ENCODE measurements at regions not wholly inside any gene's neighbourhood (a gene's known extent, or its start where the extent isn't known, plus 50 kb on each side); places are given as distances from the start of the nearest gene placed in this dataset.

DNA sequence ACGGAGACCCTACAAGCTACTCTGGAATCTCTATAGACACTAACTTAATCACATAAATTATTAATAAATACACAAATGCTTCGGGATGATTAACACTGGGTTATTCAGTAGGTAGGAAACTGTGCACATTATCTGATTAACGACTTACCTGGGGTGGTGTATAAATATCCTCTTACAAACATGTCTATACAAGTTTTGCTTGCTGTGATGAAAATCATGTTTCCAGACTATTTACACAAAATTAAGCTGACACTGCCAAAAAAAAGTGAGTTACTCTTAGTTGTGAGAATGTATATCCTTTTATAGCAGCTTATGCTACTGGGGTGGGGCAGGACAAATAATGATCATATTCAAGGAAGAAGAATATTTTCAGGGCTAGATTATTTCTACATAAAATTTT, 314.6 kb downstream of the C7orf25 start:
- H3K27ac ChIP-seq (ENCODE audit: poor library complexity, severe bottlenecking): peak overlapping the region; percentile 49
- no peak for TF ChIP-seq CTCF (IDR thresholded peaks at IDR 0.05; ENCODE audit: poor library complexity, severe bottlenecking)
- no peaks in the 10 kb centered on the region for H3K36me3 ChIP-seq (ENCODE audit: low read depth)
- no peaks in the 10 kb centered on the region for H3K27me3 ChIP-seq (ENCODE audit: insufficient read depth, poor library complexity, severe bottlenecking)
- no peak for DNase-seq (ENCODE audit: low spot score)
- H3K4me3 ChIP-seq (ENCODE audit: severe bottlenecking): no peak overlapping the region
- ATAC-seq (ENCODE audit: low read depth): peak; percentile 91
- peaks cover 19% of the 10 kb centered on the region for H3K4me1 ChIP-seq (ENCODE audit: insufficient read depth, poor library complexity, severe bottlenecking)
- no peaks in the 10 kb centered on the region for H3K9me3 ChIP-seq (ENCODE audit: severe bottlenecking)

DNA sequence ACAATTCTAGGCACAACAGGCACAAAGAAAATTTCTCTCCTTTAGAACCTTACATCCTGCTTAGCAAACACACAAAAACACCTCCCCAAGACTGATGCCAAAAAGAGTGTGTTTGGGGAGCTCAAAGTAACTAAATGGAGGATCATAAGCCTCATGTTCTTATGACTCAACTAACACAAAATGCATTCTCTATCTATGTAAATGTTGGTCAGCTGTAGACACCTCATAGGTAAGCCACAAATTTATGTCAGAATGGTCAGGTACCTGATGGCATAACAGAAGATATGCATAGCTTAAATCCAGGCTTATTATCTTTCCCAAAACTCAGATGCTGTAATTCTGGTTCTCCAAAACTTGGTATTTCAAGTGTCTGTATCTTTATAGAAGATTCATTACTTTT, 315.1 kb downstream of the C7orf25 start:
- H3K4me3 ChIP-seq (ENCODE audit: severe bottlenecking): no peak overlapping the region
- no peaks in the 10 kb centered on the region for H3K9me3 ChIP-seq (ENCODE audit: severe bottlenecking)
- peak overlapping the region; percentile 49 for H3K27ac ChIP-seq (ENCODE audit: poor library complexity, severe bottlenecking)
- ATAC-seq (ENCODE audit: low read depth): peak; percentile 78
- H3K4me1 ChIP-seq (ENCODE audit: insufficient read depth, poor library complexity, severe bottlenecking): peaks cover 19% of the 10 kb centered on the region
- H3K27me3 ChIP-seq (ENCODE audit: insufficient read depth, poor library complexity, severe bottlenecking): no peaks in the 10 kb centered on the region
- no peak for DNase-seq (ENCODE audit: low spot score)
- TF ChIP-seq CTCF (IDR thresholded peaks at IDR 0.05; ENCODE audit: poor library complexity, severe bottlenecking): no peak
- H3K36me3 ChIP-seq (ENCODE audit: low read depth): no peaks in the 10 kb centered on the region

DNA sequence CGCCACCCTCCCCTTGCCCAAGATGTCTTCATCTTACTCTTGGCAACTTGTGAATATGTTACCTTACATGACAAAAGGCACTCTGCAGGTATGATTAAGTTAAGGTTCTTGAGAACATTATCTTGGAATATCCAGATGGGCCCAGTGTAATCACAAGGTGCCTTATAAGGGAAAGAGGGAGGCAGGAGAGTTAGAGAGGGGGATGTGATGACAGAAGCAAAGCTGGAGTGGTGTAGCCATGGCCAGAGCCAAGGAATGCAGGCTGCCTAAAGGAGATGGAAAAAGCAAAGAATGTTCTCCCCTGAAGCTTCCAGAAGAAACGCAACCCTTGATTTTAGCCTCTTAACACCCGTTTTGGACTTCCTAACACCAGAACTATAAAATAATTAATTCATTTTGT, 318.0 kb downstream of the C7orf25 start:
- Histone ChIP-seq H3K36me3 (ENCODE audit: low read depth) (no peaks in the 10 kb centered on the region), H3K9me3 (ENCODE audit: severe bottlenecking) (no peaks in the 10 kb centered on the region), H3K4me1 (ENCODE audit: insufficient read depth, poor library complexity, severe bottlenecking) (peaks cover 19% of the 10 kb centered on the region), H3K4me3 (ENCODE audit: severe bottlenecking) (no peak overlapping the region), H3K27me3 (ENCODE audit: insufficient read depth, poor library complexity, severe bottlenecking) (no peaks in the 10 kb centered on the region), H3K27ac (ENCODE audit: poor library complexity, severe bottlenecking) (no peak overlapping the region)
- no peak for DNase-seq (ENCODE audit: low spot score)
- ATAC-seq (ENCODE audit: low read depth): no peak
- TF ChIP-seq CTCF (IDR thresholded peaks at IDR 0.05; ENCODE audit: poor library complexity, severe bottlenecking): no peak

DNA sequence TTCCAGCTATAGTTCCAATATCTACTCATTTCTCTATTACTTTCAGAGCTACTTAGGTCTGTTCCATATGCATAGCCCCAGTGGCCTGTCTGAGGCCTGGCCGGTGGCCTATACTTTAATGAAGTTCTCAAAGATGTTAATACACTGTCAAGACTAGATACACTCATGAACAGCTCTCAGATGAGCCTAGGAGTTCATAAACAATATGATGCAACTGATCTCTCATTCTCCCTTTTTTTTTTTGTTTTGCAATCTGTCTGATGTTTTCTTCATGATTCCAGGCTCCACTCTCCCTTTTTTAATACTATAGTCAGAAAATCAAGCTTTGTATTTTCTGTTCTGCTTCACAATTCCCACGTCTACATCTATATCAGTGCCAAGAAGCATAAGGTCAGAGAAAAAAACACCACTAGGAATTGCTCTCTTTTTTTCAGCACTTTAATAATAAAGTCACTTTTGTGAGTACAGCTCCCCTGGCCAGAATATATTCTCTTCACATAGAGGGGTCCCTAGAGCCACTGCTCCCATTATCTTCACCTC, 321.0 kb downstream of the C7orf25 start:
- Histone ChIP-seq H3K27me3 (ENCODE audit: insufficient read depth, poor library complexity, severe bottlenecking) (no peaks in the 10 kb centered on the region), H3K36me3 (ENCODE audit: low read depth) (no peaks in the 10 kb centered on the region), H3K9me3 (ENCODE audit: severe bottlenecking) (no peaks in the 10 kb centered on the region), H3K4me3 (ENCODE audit: severe bottlenecking) (no peak overlapping the region), H3K4me1 (ENCODE audit: insufficient read depth, poor library complexity, severe bottlenecking) (no peaks in the 10 kb centered on the region), H3K27ac (ENCODE audit: poor library complexity, severe bottlenecking) (no peak overlapping the region)
- no peak for TF ChIP-seq CTCF (IDR thresholded peaks at IDR 0.05; ENCODE audit: poor library complexity, severe bottlenecking)
- DNase-seq (ENCODE audit: low spot score) (no peak), ATAC-seq (ENCODE audit: low read depth) (no peak)

GRCh38 chr7:42588876-42589275, 323.0 kb downstream of the C7orf25 start:
- ATAC-seq (ENCODE audit: low read depth) (no peak), DNase-seq (ENCODE audit: low spot score) (no peak)
- Histone ChIP-seq H3K4me3 (ENCODE audit: severe bottlenecking) (no peak overlapping the region), H3K9me3 (ENCODE audit: severe bottlenecking) (no peaks in the 10 kb centered on the region), H3K27me3 (ENCODE audit: insufficient read depth, poor library complexity, severe bottlenecking) (no peaks in the 10 kb centered on the region), H3K27ac (ENCODE audit: poor library complexity, severe bottlenecking) (no peak overlapping the region), H3K36me3 (ENCODE audit: low read depth) (no peaks in the 10 kb centered on the region), H3K4me1 (ENCODE audit: insufficient read depth, poor library complexity, severe bottlenecking) (no peaks in the 10 kb centered on the region)
- TF ChIP-seq CTCF (IDR thresholded peaks at IDR 0.05; ENCODE audit: poor library complexity, severe bottlenecking): no peak

All from RWPE2 (cell line).